AG09309 (cell line): ENCODE measurements at regions not wholly inside any gene's neighbourhood (a gene's known extent, or its start where the extent isn't known, plus 50 kb on each side); places are given as distances from the start of the nearest gene placed in this dataset.

Source experiments
- DNase-seq: peaks from one replicate; pipeline ENCODE4 v3.0.0-alpha.2; 2010; ENCODE audit warnings: low read depth
- H3K4me3 ChIP-seq: 2 replicates; pipeline ENCODE4 v1.5.1; 2011; ENCODE audit warnings: mild to moderate bottlenecking, low read depth, low read length, moderate library complexity; ENCODE audit not compliant: control insufficient read depth
- TF ChIP-seq, protein P1 (sequence below): IDR thresholded peaks from 2 replicates; pipeline ENCODE4 v1.5.1; 2011; ENCODE audit warnings: mild to moderate bottlenecking, low read depth, low read length, inconsistent platforms; ENCODE audit not compliant: insufficient read depth, control insufficient read depth; ENCODE audit errors: missing control alignments

DNA sequence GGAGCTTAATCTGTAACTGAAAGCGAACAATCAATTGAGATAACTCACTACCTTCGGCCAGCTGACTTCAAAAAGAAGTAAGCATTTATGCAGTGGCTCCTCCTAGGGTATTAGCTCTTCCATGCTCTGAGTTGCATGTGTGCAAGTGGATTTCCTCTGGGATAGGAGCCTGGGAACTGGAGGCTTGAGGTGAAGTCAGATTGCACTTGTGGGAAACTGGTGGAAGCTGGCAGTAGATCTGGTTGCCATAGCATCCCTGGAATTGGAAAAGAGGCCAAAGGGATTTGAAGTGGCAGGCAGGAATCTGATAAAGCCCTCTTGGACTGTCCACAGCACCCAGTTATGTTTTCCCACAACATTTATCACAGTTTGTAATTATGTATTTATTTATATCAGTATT, 50.6 kb upstream of the FMNL2 start:
- DNase-seq = no peak
- TF ChIP-seq, protein P1, sequence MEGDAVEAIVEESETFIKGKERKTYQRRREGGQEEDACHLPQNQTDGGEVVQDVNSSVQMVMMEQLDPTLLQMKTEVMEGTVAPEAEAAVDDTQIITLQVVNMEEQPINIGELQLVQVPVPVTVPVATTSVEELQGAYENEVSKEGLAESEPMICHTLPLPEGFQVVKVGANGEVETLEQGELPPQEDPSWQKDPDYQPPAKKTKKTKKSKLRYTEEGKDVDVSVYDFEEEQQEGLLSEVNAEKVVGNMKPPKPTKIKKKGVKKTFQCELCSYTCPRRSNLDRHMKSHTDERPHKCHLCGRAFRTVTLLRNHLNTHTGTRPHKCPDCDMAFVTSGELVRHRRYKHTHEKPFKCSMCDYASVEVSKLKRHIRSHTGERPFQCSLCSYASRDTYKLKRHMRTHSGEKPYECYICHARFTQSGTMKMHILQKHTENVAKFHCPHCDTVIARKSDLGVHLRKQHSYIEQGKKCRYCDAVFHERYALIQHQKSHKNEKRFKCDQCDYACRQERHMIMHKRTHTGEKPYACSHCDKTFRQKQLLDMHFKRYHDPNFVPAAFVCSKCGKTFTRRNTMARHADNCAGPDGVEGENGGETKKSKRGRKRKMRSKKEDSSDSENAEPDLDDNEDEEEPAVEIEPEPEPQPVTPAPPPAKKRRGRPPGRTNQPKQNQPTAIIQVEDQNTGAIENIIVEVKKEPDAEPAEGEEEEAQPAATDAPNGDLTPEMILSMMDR = no peak
- H3K4me3 ChIP-seq = no peak overlapping the region
